B cell (primary cell): ENCODE measurements at regions not wholly inside any gene's neighbourhood (a gene's known extent, or its start where the extent isn't known, plus 50 kb on each side); places are given as distances from the start of the nearest gene placed in this dataset.

Source experiments
- ATAC-seq: fragments of 200-7000 bp; cut with Tn5 transposase; one replicate; pipeline ENCODE4 v1.10.0; 2021; ENCODE audit warnings: low read depth, mild to moderate bottlenecking, moderate number of reproducible peaks, moderate library complexity
- CTCF ChIA-PET: fragments of 350-600 bp; sonication (Branson Sonifier 250); formaldehyde crosslinking; loops from one replicate; lab custom pipeline; 2021; ENCODE audit warnings: antibody characterized with exemption, inconsistent platforms; lab: Charles Lee
- POLR2A ChIA-PET: fragments of 350-600 bp; sonication (Branson Sonifier 250); formaldehyde crosslinking; loops from one replicate; lab custom pipeline; 2021; ENCODE audit warnings: antibody characterized with exemption; lab: Charles Lee
- DNase-seq: peaks from one replicate; pipeline ENCODE4 v3.0.0; 2013
- H2AFZ ChIP-seq: 2 replicates; pipeline ENCODE4 v1.6.1; 2012; ENCODE audit warnings: mild to moderate bottlenecking, low read depth, low read length; ENCODE audit not compliant: insufficient read depth, poor library complexity, severe bottlenecking
- H3K27ac ChIP-seq, 2 donors: 1 replicate in 1 of 2; 2 replicates in 1 of 2; pipeline ENCODE4 v1.5.1; 2012 to 2013; ENCODE audit warnings: low read length in 2 of 2, mild to moderate bottlenecking in 2 of 2, moderate library complexity in 1 of 2
- H3K27me3 ChIP-seq, 4 experiments: fragments of 200-600 bp in 1 of 4; sonication (generic) in 1 of 4; replicated peaks in 1 of 4; 1 replicate in 2 of 4; 2 replicates in 2 of 4; pipeline versions ENCODE4 v1.6.1 to v1.7.0; 2013 to 2016; ENCODE audit warnings: low read length in 3 of 4, mild to moderate bottlenecking in 2 of 4, mixed read lengths in 1 of 4, moderate library complexity in 1 of 4; ENCODE audit not compliant: insufficient read depth in 4 of 4, control insufficient read depth in 3 of 4; ENCODE audit errors: control extremely low read depth in 1 of 4
- H3K36me3 ChIP-seq, 2 experiments: replicated peaks in 1 of 2; 1 replicate in 1 of 2; 2 replicates in 1 of 2; pipeline versions ENCODE4 v1.6.1 to v1.7.1; 2013; ENCODE audit warnings: low read length in 1 of 2; ENCODE audit not compliant: insufficient read depth in 2 of 2, control insufficient read depth in 1 of 2; ENCODE audit errors: control extremely low read depth in 1 of 2, extremely low read depth in 1 of 2
- H3K4me1 ChIP-seq, 2 donors: fragments of 200-600 bp in 1 of 2; sonication (generic) in 1 of 2; 1 replicate in 1 of 2; 2 replicates in 1 of 2; pipeline versions ENCODE4 v1.5.1 to v1.6.1; 2013 to 2017; ENCODE audit warnings: low read length in 2 of 2; ENCODE audit not compliant: control insufficient read depth in 2 of 2, insufficient read depth in 2 of 2
- H3K4me2 ChIP-seq: replicated peaks from 2 replicates; pipeline ENCODE3; 2012; ENCODE audit warnings: mild to moderate bottlenecking, low read depth, low read length; ENCODE audit not compliant: poor library complexity, severe bottlenecking
- H3K4me3 ChIP-seq, 5 experiments: fragments of 200-600 bp in 1 of 5; sonication (generic) in 1 of 5; 1 replicate in 3 of 5; 2 replicates in 2 of 5; pipeline versions ENCODE4 v1.5.1 to v1.7.0; 2011 to 2016; ENCODE audit warnings: low read length in 4 of 5, mild to moderate bottlenecking in 4 of 5, low read depth in 2 of 5, control low read depth in 1 of 5, moderate library complexity in 1 of 5; ENCODE audit not compliant: insufficient read depth in 1 of 5; ENCODE audit errors: control extremely low read depth in 1 of 5, extremely low read depth in 1 of 5
- H3K79me2 ChIP-seq: fragments of 200-600 bp; sonication (generic); one replicate; pipeline ENCODE4 v1.6.0; 2016; ENCODE audit warnings: low read length; ENCODE audit not compliant: control insufficient read depth, insufficient read depth
- H3K9ac ChIP-seq: fragments of 200-600 bp; sonication (generic); 2 replicates; pipeline ENCODE4 v1.6.1; 2017; ENCODE audit warnings: mild to moderate bottlenecking, low read length, moderate library complexity
- H3K9me3 ChIP-seq, 3 donors: one replicate each; pipeline versions ENCODE4 v1.6.1 to v1.7.1; 2013; ENCODE audit warnings: low read length in 2 of 3; ENCODE audit not compliant: control insufficient read depth in 2 of 3, insufficient read depth in 1 of 3; ENCODE audit errors: control extremely low read depth in 1 of 3
- H4K20me1 ChIP-seq: 2 replicates; pipeline ENCODE4 v1.6.0; 2012; ENCODE audit warnings: mild to moderate bottlenecking, low read length; ENCODE audit not compliant: insufficient read depth, control insufficient read depth, poor library complexity, severe bottlenecking
- H3K27ac Mint-ChIP-seq: one replicate; pipeline ENCODE4 v1.8.0; 2021; ENCODE audit warnings: mixed read lengths
- H3K27me3 Mint-ChIP-seq: one replicate; pipeline ENCODE4 v1.8.0; 2021; ENCODE audit warnings: mixed read lengths
- H3K4me1 Mint-ChIP-seq: one replicate; pipeline ENCODE4 v1.8.0; 2021; ENCODE audit warnings: mixed read lengths
- H3K4me3 Mint-ChIP-seq: one replicate; pipeline ENCODE4 v1.8.0; 2021; ENCODE audit warnings: mixed read lengths
- H3K9me3 Mint-ChIP-seq: one replicate; pipeline ENCODE4 v1.8.0; 2022; ENCODE audit warnings: mixed read lengths; ENCODE audit not compliant: insufficient read depth
- EZH2 ChIP-seq: IDR thresholded peaks from 2 replicates; pipeline ENCODE4 v1.6.1; 2012; ENCODE audit warnings: borderline replicate concordance, low read depth, mild to moderate bottlenecking, moderate library complexity, low read length; ENCODE audit not compliant: insufficient read depth, poor library complexity, severe bottlenecking
- WGBS: methylation state at CpG from one replicate; pipeline ENCODE4 v1.1.5; 2013; ENCODE audit warnings: missing lambda C conversion rate; ENCODE audit not compliant: insufficient coverage; 5-methylcytosine and 5-hydroxymethylcytosine counted together
- intact Hi-C: fragments of 100-400 bp; cut with micrococcal nuclease; formaldehyde crosslinking; loops from one replicate; pipeline ENCODE4 v1.10.0; 2022
- TF ChIP-seq, protein P1 (sequence below): fragments of 200-600 bp; IDR thresholded peaks from one replicate; pipeline ENCODE4 v1.8.0; 2022; ENCODE audit warnings: antibody characterized with exemption, mild to moderate bottlenecking

- no peak for ATAC-seq
- TF ChIP-seq EZH2: no peak
- TF ChIP-seq, protein P1, sequence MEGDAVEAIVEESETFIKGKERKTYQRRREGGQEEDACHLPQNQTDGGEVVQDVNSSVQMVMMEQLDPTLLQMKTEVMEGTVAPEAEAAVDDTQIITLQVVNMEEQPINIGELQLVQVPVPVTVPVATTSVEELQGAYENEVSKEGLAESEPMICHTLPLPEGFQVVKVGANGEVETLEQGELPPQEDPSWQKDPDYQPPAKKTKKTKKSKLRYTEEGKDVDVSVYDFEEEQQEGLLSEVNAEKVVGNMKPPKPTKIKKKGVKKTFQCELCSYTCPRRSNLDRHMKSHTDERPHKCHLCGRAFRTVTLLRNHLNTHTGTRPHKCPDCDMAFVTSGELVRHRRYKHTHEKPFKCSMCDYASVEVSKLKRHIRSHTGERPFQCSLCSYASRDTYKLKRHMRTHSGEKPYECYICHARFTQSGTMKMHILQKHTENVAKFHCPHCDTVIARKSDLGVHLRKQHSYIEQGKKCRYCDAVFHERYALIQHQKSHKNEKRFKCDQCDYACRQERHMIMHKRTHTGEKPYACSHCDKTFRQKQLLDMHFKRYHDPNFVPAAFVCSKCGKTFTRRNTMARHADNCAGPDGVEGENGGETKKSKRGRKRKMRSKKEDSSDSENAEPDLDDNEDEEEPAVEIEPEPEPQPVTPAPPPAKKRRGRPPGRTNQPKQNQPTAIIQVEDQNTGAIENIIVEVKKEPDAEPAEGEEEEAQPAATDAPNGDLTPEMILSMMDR: no peak
- Histone ChIP-seq H3K27ac (no peak overlapping the region), H3K4me2 (no peak overlapping the region), H4K20me1 (no peaks in the 10 kb centered on the region), H3K4me1 (peaks cover 0 to 3% of the 10 kb centered on the region in 2 donors), H3K4me3 (no peak overlapping the region), H3K79me2 (no peaks in the 10 kb centered on the region), H3K9me3 (no peaks in the 10 kb centered on the region), H3K36me3 (no peaks in the 10 kb centered on the region), H2AFZ (no peak overlapping the region), H3K9ac (no peak overlapping the region), H3K27me3 (no peaks in the 10 kb centered on the region)
- H3K27me3 Mint-ChIP-seq: peaks cover 28% of the 10 kb centered on the region
- POLR2A ChIA-PET: no interaction called here
- H3K27ac Mint-ChIP-seq: no peak overlapping the region
- H3K4me1 Mint-ChIP-seq: peaks cover 5% of the 10 kb centered on the region
- H3K4me3 Mint-ChIP-seq: no peak overlapping the region
- CTCF ChIA-PET: no interaction called here
- no peak for DNase-seq
- intact Hi-C loops: no loop called here
- no peaks in the 10 kb centered on the region for H3K9me3 Mint-ChIP-seq
- 90% methylated on average over 6 of the region's 8 CpGs for WGBS
Observed at GRCh38 chr7:27423290-27423689, 180.7 kb downstream of the EVX1 start.

GRCh38 chr7:27423821-27424220 lies 181.2 kb downstream of the EVX1 start:
- WGBS: no CpG with 5 or more reads among the region's 10 CpGs
- DNase-seq (no peak), ATAC-seq (no peak)
- H3K27me3 Mint-ChIP-seq: peaks cover 28% of the 10 kb centered on the region
- H3K9me3 Mint-ChIP-seq: no peaks in the 10 kb centered on the region
- peaks cover 0 to 3% of the 10 kb centered on the region in 2 donors for H3K4me1 ChIP-seq
- no peaks in the 10 kb centered on the region for H3K27me3 ChIP-seq
- H4K20me1 ChIP-seq: no peaks in the 10 kb centered on the region
- H3K4me2 ChIP-seq: no peak overlapping the region
- ChIA-PET CTCF (no interaction called here), POLR2A (no interaction called here)
- H3K4me1 Mint-ChIP-seq: peaks cover 5% of the 10 kb centered on the region
- no peaks in the 10 kb centered on the region for H3K36me3 ChIP-seq
- H3K4me3 Mint-ChIP-seq: no peak overlapping the region
- intact Hi-C loops: no loop called here
- no peaks in the 10 kb centered on the region for H3K9me3 ChIP-seq
- H3K4me3 ChIP-seq: no peak overlapping the region
- TF ChIP-seq, protein P1: no peak
- no peak for TF ChIP-seq EZH2
- H3K9ac ChIP-seq: no peak overlapping the region
- H3K27ac Mint-ChIP-seq: no peak overlapping the region
- H3K27ac ChIP-seq: no peak overlapping the region
- no peak overlapping the region for H2AFZ ChIP-seq
- H3K79me2 ChIP-seq: no peaks in the 10 kb centered on the region
